Peyer's patch (tissue), 4 donors: ENCODE measurements at regions not wholly inside any gene's neighbourhood (a gene's known extent, or its start where the extent isn't known, plus 50 kb on each side); places are given as distances from the start of the nearest gene placed in this dataset.

Experiments
- DNase-seq, 3 donors: peaks; one replicate each; pipeline ENCODE4 v3.0.0-alpha.2; 2017 to 2019
- H3K27ac ChIP-seq, 4 donors: fragments of 200-600 bp; sonication (generic); one replicate each; pipeline ENCODE4 v1.5.1; 2016 to 2019
- H3K27me3 ChIP-seq, 2 donors: fragments of 200-600 bp; sonication (generic); one replicate each; pipeline ENCODE4 v1.5.1; 2019
- H3K36me3 ChIP-seq, 3 donors: fragments of 200-600 bp; sonication (generic); one replicate each; pipeline ENCODE4 v1.5.1; 2016 to 2019
- H3K4me1 ChIP-seq, 4 donors: fragments of 200-600 bp; sonication (generic); one replicate each; pipeline ENCODE4 v1.5.1; 2016 to 2019
- H3K4me3 ChIP-seq, 4 donors: fragments of 200-600 bp; sonication (generic); 1 replicate in 3 of 4; 2 replicates in 1 of 4; pipeline ENCODE4 v1.5.1; 2016 to 2019; ENCODE audit warnings: mild to moderate bottlenecking in 1 of 4
- H3K9me3 ChIP-seq, 4 donors: fragments of 200-600 bp; sonication (generic); one replicate each; pipeline ENCODE4 v1.5.1; 2016 to 2019; ENCODE audit warnings: mild to moderate bottlenecking in 1 of 4
- POLR2A ChIP-seq, 2 donors: fragments of 450-650 bp; IDR thresholded peaks; one replicate each; pipeline ENCODE4 v1.5.1; 2017; ENCODE audit warnings: antibody characterized with exemption in 2 of 2, mild to moderate bottlenecking in 2 of 2, moderate library complexity in 2 of 2
- TF ChIP-seq, protein P1 (sequence below), 6 experiments: fragments of 450-650 bp in 4 of 6; fragments of 200-600 bp in 2 of 6; sonication (generic) in 1 of 6; IDR thresholded peaks; one replicate each; pipeline ENCODE4 v1.5.1; 2017 to 2019; ENCODE audit warnings: antibody characterized with exemption in 6 of 6, mild to moderate bottlenecking in 3 of 6, moderate library complexity in 1 of 6

DNA sequence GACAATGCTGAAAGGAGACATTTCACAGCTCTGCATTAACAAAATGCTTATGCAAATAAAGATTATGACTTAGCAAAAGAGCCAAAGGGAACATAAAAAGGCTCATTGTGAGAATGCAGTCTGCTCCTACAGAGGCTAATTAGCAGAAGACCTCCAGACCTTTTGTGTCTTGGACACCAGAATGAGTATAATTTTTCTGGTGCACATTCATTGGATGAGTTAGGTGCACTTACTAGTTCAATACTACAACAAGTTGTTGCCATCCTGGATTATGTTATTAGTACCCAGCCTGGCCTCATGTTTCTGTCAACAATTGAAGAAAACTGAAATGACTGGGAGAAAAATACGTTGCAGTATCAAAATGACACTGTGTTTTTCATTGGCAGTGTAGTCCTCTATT, 613.2 kb upstream of the CHORDC1 start:
- no peak overlapping the region for H3K4me3 ChIP-seq
- H3K27ac ChIP-seq, result no peak overlapping the region
- H3K9me3 ChIP-seq, result no peaks in the 10 kb centered on the region
- no peaks in the 10 kb centered on the region for H3K36me3 ChIP-seq
- TF ChIP-seq, protein P1, sequence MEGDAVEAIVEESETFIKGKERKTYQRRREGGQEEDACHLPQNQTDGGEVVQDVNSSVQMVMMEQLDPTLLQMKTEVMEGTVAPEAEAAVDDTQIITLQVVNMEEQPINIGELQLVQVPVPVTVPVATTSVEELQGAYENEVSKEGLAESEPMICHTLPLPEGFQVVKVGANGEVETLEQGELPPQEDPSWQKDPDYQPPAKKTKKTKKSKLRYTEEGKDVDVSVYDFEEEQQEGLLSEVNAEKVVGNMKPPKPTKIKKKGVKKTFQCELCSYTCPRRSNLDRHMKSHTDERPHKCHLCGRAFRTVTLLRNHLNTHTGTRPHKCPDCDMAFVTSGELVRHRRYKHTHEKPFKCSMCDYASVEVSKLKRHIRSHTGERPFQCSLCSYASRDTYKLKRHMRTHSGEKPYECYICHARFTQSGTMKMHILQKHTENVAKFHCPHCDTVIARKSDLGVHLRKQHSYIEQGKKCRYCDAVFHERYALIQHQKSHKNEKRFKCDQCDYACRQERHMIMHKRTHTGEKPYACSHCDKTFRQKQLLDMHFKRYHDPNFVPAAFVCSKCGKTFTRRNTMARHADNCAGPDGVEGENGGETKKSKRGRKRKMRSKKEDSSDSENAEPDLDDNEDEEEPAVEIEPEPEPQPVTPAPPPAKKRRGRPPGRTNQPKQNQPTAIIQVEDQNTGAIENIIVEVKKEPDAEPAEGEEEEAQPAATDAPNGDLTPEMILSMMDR (IDR thresholded peaks at IDR 0.05), result no peak
- TF ChIP-seq POLR2A (IDR thresholded peaks at IDR 0.05), result no peak
- no peak for DNase-seq
- no peaks in the 10 kb centered on the region for H3K4me1 ChIP-seq
- H3K27me3 ChIP-seq, result no peaks in the 10 kb centered on the region

DNA sequence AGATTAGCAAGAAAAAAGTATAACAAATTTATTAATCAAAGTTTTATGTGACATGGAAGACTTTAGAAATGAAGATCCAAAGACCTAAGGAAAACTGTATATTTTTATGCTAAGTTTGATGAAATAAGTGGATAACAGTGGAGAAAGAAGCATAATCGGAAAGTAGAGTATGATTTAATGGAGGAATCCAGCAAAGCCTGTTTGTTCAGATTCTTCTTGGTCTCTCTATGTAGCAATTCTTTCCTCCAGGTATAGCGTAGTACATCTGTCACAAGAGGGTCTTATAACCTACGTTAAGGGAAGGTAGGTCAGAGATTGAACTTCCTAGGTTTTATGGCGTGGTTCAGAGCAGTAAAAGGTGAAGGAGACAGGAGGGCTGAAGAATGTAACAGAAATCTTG, 600.6 kb upstream of the CHORDC1 start:
- Histone ChIP-seq H3K9me3 (no peaks in the 10 kb centered on the region), H3K4me3 (no peak overlapping the region), H3K27me3 (no peaks in the 10 kb centered on the region), H3K36me3 (no peaks in the 10 kb centered on the region), H3K27ac (no peak overlapping the region), H3K4me1 (no peaks in the 10 kb centered on the region)
- no peak for DNase-seq
- TF ChIP-seq, protein P1 (IDR thresholded peaks at IDR 0.05), result no peak
- TF ChIP-seq POLR2A (IDR thresholded peaks at IDR 0.05), result no peak

DNA sequence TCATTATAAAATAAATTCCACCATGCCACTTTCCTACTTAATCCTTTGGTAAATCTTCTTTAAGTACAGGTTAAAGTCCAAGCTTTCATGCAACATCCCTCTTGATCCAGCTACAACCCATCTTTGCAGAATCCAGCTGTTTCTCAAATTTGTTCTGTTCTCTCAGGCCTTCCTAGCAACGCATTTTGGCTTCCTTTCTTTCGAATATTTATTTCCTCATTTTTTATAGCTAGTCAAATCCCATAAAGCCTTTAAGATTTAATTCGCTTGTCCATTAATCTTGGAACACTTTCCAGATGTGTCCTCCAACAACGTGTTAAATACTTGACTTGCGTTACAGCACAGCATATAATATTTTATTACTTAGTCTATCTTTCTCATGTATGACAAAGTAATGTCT, 600.1 kb upstream of the CHORDC1 start:
- TF ChIP-seq, protein P1 (IDR thresholded peaks at IDR 0.05), result no peak
- TF ChIP-seq POLR2A (IDR thresholded peaks at IDR 0.05), result no peak
- no peak overlapping the region for H3K27ac ChIP-seq
- no peaks in the 10 kb centered on the region for H3K27me3 ChIP-seq
- no peaks in the 10 kb centered on the region for H3K36me3 ChIP-seq
- no peaks in the 10 kb centered on the region for H3K4me1 ChIP-seq
- H3K4me3 ChIP-seq, result no peak overlapping the region
- DNase-seq, result no peak
- H3K9me3 ChIP-seq, result no peaks in the 10 kb centered on the region

GRCh38 chr11:90818196-90818745, 595.4 kb upstream of the CHORDC1 start:
- no peak for DNase-seq
- Histone ChIP-seq H3K36me3 (no peaks in the 10 kb centered on the region), H3K27ac (no peak overlapping the region), H3K9me3 (no peaks in the 10 kb centered on the region), H3K4me1 (no peaks in the 10 kb centered on the region), H3K4me3 (no peak overlapping the region), H3K27me3 (no peaks in the 10 kb centered on the region)
- no peak for TF ChIP-seq POLR2A (IDR thresholded peaks at IDR 0.05)
- TF ChIP-seq, protein P1 (IDR thresholded peaks at IDR 0.05), result no peak

DNA sequence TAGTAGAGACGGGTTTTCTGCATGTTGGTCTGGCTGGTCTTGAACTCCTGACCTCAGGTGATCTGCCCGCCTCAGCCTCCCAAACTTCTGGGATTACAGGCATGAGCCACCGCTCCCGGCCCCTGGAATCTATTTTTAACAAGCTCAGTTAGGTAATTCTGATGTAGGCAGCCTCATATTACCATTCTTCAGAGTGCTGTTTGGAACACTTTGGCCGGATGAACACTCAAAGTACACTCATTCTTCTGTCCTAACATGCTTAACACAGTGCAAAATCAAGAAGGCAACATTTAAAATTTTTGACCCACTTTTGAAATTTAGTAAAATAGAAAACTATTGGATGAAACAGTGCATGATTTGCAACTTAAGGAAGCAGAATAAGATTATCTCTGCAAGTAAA, 586.7 kb upstream of the CHORDC1 start:
- no peak for DNase-seq
- no peaks in the 10 kb centered on the region for H3K4me1 ChIP-seq
- H3K27me3 ChIP-seq, result no peaks in the 10 kb centered on the region
- no peak overlapping the region for H3K4me3 ChIP-seq
- no peaks in the 10 kb centered on the region for H3K9me3 ChIP-seq
- H3K27ac ChIP-seq, result no peak overlapping the region
- TF ChIP-seq, protein P1 (IDR thresholded peaks at IDR 0.05), result no peak
- TF ChIP-seq POLR2A (IDR thresholded peaks at IDR 0.05), result no peak
- no peaks in the 10 kb centered on the region for H3K36me3 ChIP-seq

DNA sequence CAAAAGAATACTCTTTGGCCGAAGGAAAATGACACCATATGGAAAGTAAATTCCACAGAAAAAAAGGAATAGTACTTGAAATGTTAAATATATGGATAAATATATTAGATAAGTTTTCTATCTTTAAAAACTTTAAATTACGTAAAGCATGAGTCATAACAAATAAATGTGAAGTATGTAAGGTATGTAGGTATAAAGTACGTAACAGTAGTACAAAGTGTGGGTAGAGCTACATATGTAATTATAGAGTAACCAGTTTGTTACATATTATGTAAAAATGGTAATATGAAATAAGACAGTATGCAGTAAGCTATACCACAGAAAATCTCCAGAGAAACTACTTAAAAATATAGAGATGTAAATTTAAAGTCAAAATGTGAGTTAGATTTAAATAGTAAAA, 582.3 kb upstream of the CHORDC1 start:
- H3K27ac ChIP-seq, result no peak overlapping the region
- no peaks in the 10 kb centered on the region for H3K4me1 ChIP-seq
- TF ChIP-seq, protein P1 (IDR thresholded peaks at IDR 0.05), result no peak
- no peak for TF ChIP-seq POLR2A (IDR thresholded peaks at IDR 0.05)
- no peak overlapping the region for H3K4me3 ChIP-seq
- no peak for DNase-seq
- H3K27me3 ChIP-seq, result no peaks in the 10 kb centered on the region
- H3K9me3 ChIP-seq, result no peaks in the 10 kb centered on the region
- H3K36me3 ChIP-seq, result no peaks in the 10 kb centered on the region
